Endothelial cell (in vitro differentiated cells): ENCODE measurements at regions not wholly inside any gene's neighbourhood (a gene's known extent, or its start where the extent isn't known, plus 50 kb on each side); places are given as distances from the start of the nearest gene placed in this dataset.

ENCODE experiments used
- DNase-seq: peaks from one replicate; pipeline ENCODE4 v3.0.0; 2021; ENCODE audit warnings: low spot score
- H3K27ac Mint-ChIP-seq: one replicate; pipeline ENCODE4 v1.8.0; 2021; ENCODE audit warnings: mixed read lengths, inconsistent platforms; ENCODE audit not compliant: unreplicated experiment
- H3K27me3 Mint-ChIP-seq: one replicate; pipeline ENCODE4 v1.8.0; 2021; ENCODE audit warnings: mild to moderate bottlenecking, moderate library complexity, mixed read lengths, inconsistent platforms; ENCODE audit not compliant: unreplicated experiment
- H3K36me3 Mint-ChIP-seq: one replicate; pipeline ENCODE4 v1.8.0; 2021; ENCODE audit warnings: mild to moderate bottlenecking, low read depth, mixed read lengths, inconsistent platforms; ENCODE audit not compliant: unreplicated experiment
- H3K4me1 Mint-ChIP-seq: one replicate; pipeline ENCODE4 v1.8.0; 2021; ENCODE audit warnings: mild to moderate bottlenecking, mixed read lengths, inconsistent platforms; ENCODE audit not compliant: unreplicated experiment
- H3K4me3 Mint-ChIP-seq: one replicate; pipeline ENCODE4 v1.8.0; 2021; ENCODE audit warnings: mild to moderate bottlenecking, mixed read lengths, inconsistent platforms; ENCODE audit not compliant: unreplicated experiment
- H3K9me3 Mint-ChIP-seq: one replicate; pipeline ENCODE4 v1.8.0; 2021; ENCODE audit warnings: mixed read lengths, inconsistent platforms; ENCODE audit not compliant: unreplicated experiment
- TF ChIP-seq, protein P1 (sequence below): fragments of 200-600 bp; sonication (generic); IDR thresholded peaks from one replicate; pipeline ENCODE4 v1.5.0; 2021; ENCODE audit warnings: antibody characterized with exemption; ENCODE audit not compliant: unreplicated experiment

DNA sequence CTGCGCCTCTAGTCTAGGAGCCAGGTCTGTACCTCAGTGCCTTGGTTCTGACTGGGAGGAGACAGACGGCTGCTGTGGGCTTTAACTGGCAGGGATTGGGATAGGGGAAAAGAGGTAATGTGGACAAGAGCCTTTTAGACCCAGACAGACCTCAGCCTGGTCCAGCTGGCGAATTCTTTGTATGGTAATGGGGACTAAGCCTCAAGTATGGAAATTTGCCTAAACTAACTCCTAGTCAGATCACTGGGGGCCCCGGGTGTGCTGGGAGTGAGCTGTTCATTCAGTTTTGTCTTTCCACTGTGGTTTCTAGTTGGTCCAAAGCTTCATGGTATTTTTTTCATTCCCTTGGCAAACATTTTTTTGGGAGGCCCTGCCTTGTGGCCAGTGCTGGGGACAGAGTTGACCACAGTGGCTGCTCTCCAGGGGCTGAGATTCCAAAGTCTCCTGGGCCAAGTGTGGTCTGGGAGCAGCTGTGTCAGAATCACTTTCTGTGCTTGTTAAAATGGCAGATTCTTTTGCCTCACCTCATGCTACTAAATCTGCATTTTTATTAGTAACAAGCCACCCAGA, 261.4 kb upstream of the C2CD4B start:
- H3K4me3 Mint-ChIP-seq = no peak overlapping the region
- H3K9me3 Mint-ChIP-seq = no peaks in the 10 kb centered on the region
- no peaks in the 10 kb centered on the region for H3K4me1 Mint-ChIP-seq
- no peaks in the 10 kb centered on the region for H3K27me3 Mint-ChIP-seq
- DNase-seq = no peak
- no peak overlapping the region for H3K27ac Mint-ChIP-seq
- TF ChIP-seq, protein P1, sequence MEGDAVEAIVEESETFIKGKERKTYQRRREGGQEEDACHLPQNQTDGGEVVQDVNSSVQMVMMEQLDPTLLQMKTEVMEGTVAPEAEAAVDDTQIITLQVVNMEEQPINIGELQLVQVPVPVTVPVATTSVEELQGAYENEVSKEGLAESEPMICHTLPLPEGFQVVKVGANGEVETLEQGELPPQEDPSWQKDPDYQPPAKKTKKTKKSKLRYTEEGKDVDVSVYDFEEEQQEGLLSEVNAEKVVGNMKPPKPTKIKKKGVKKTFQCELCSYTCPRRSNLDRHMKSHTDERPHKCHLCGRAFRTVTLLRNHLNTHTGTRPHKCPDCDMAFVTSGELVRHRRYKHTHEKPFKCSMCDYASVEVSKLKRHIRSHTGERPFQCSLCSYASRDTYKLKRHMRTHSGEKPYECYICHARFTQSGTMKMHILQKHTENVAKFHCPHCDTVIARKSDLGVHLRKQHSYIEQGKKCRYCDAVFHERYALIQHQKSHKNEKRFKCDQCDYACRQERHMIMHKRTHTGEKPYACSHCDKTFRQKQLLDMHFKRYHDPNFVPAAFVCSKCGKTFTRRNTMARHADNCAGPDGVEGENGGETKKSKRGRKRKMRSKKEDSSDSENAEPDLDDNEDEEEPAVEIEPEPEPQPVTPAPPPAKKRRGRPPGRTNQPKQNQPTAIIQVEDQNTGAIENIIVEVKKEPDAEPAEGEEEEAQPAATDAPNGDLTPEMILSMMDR = no peak
- H3K36me3 Mint-ChIP-seq = no peaks in the 10 kb centered on the region

DNA sequence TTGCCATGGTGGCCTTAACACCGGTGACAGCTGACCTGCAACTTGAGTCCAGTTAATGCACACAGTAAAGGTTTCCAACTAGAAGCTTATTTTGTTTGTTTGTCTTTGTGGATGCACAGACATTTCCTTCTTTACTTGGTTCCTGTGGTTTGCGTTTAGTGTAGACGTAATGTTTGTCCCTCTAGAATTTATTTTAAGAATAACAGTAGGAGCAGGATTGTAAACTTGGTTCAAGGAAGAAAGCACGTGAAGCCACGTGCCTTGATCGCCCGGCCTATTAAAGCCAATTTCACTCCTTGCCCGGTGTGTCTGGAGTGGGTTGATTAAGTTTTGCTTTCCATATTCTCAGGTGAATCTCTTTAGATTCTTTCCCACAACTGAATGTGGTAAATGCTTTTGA, 263.2 kb upstream of the C2CD4B start:
- Mint-ChIP-seq H3K27me3 (peaks cover 2% of the 10 kb centered on the region), H3K36me3 (no peaks in the 10 kb centered on the region), H3K27ac (no peak overlapping the region), H3K4me3 (no peak overlapping the region), H3K9me3 (no peaks in the 10 kb centered on the region), H3K4me1 (no peaks in the 10 kb centered on the region)
- DNase-seq = no peak
- TF ChIP-seq, protein P1 = no peak

DNA sequence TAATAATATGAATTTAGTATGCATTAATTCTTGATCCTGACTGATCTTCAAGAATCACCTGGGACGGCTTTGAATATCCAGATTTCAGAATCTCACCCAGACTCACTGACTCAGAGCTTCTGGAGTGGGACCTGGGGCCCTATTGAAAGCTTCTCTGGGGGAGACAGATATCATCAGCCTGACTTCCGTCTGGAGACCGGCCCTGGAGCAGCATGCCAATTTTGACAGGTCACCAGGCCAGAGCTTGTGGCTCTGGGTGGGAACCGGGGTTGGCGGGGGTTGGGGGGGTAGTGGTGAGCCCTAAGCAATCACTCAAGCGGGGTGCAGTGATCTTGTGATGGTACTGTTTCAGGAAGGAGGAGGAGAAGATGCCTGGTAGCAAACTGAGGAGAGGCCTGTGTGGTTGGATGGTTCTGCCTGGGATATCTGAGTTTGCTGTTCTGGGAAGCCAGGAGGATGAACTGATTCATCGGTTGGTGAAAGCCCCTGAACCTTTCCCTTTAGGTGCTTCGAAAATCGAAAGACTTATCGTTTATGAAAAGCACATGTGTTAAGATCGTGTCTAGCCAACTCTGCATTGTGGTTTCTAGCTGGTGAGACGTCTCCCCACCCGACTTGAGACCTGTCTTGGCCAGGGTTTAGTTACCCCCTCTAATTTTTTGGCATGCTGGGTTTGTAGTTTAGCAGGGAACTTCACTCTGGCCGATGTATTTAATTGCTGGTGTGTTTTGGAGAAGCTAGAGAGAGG, 263.9 kb upstream of the C2CD4B start:
- TF ChIP-seq, protein P1 = no peak
- peaks cover 2% of the 10 kb centered on the region for H3K27me3 Mint-ChIP-seq
- H3K4me1 Mint-ChIP-seq = no peaks in the 10 kb centered on the region
- H3K4me3 Mint-ChIP-seq = no peak overlapping the region
- DNase-seq = no peak
- no peaks in the 10 kb centered on the region for H3K36me3 Mint-ChIP-seq
- no peak overlapping the region for H3K27ac Mint-ChIP-seq
- no peaks in the 10 kb centered on the region for H3K9me3 Mint-ChIP-seq

DNA sequence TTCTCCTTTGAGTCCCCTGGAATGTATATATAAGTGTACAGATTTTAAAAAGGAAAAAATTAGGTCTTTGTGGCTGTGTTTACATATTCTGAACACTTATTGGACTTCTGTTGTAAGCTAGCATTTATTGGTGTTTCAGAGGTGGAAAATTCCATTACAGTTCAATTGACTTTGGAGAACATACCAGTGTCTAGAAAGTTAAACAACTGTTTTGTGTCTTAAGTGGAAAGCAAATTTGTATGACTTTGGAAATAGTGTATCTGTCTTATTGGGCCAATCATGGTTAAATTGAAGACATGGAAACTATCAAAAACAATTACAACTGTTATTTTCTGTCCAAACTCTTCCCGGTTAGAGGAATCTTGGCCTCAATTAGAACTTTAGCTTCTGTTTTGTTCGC, 265.0 kb upstream of the C2CD4B start:
- no peak overlapping the region for H3K4me3 Mint-ChIP-seq
- no peak overlapping the region for H3K27ac Mint-ChIP-seq
- TF ChIP-seq, protein P1 = no peak
- no peaks in the 10 kb centered on the region for H3K4me1 Mint-ChIP-seq
- no peaks in the 10 kb centered on the region for H3K9me3 Mint-ChIP-seq
- DNase-seq = no peak
- no peaks in the 10 kb centered on the region for H3K36me3 Mint-ChIP-seq
- peaks cover 2% of the 10 kb centered on the region for H3K27me3 Mint-ChIP-seq

DNA sequence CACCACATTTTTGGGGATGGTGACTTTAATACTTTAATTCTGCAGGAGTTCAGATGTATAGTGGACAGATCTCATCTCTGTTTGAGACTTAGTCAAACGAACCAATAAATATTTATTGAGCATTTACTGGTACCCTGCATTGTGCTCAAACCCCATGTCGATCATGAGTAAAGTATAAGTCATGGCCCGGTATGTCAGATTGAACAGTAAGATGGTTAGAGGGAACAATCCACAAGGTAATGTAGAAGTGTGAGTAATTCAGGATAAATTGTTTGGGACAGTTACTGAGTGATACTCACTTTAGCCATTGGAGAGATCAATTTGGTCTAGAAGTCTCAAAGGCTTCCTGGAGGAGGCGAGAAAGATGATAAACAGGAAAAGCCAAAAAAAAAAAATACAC, 265.5 kb upstream of the C2CD4B start:
- DNase-seq = no peak
- Mint-ChIP-seq H3K4me3 (no peak overlapping the region), H3K36me3 (no peaks in the 10 kb centered on the region), H3K27ac (no peak overlapping the region), H3K4me1 (no peaks in the 10 kb centered on the region), H3K9me3 (no peaks in the 10 kb centered on the region), H3K27me3 (peaks cover 2% of the 10 kb centered on the region)
- TF ChIP-seq, protein P1 = no peak
